GM19240 (cell line): ENCODE measurements at regions not wholly inside any gene's neighbourhood (a gene's known extent, or its start where the extent isn't known, plus 50 kb on each side); places are given as distances from the start of the nearest gene placed in this dataset.
"Not testable (repeated sequence)": the region's sequence is repeated elsewhere in the genome, so short reads cannot be mapped to it uniquely, and the experiment has no call there.

Experiments used
- DNase-seq: peaks from one replicate; pipeline ENCODE4 v3.0.0; 2011; ENCODE audit warnings: low spot score; ENCODE audit not compliant: insufficient read length

- DNase-seq = no peak
Observed at GRCh38 chr19:30842926-30843325, 470.7 kb downstream of the ZNF536 start.

GRCh38 chr19:30841934-30842333, 469.8 kb downstream of the ZNF536 start:
- no peak for DNase-seq

- no peak for DNase-seq
Observed at GRCh38 chr19:30830875-30831274, 458.7 kb downstream of the ZNF536 start.

GRCh38 chr19:30825505-30825904, 453.3 kb downstream of the ZNF536 start:
- not testable (repeated sequence) for DNase-seq

GRCh38 chr19:30824809-30825208, 452.6 kb downstream of the ZNF536 start:
- DNase-seq = no peak

GRCh38 chr19:30817965-30818567, 445.9 kb downstream of the ZNF536 start:
- DNase-seq = no peak

- DNase-seq = no peak
Observed at GRCh38 chr19:30817197-30817596, 445.0 kb downstream of the ZNF536 start.

- no peak for DNase-seq
Observed at GRCh38 chr19:30815889-30816580, 443.9 kb downstream of the ZNF536 start.

- DNase-seq = no peak
Observed at GRCh38 chr19:30812099-30812678, 440.0 kb downstream of the ZNF536 start.

GRCh38 chr19:30811397-30812098, 439.4 kb downstream of the ZNF536 start:
- DNase-seq = no peak

GRCh38 chr19:30810726-30811125, 438.5 kb downstream of the ZNF536 start:
- no peak for DNase-seq

GRCh38 chr19:30807278-30807677, 435.1 kb downstream of the ZNF536 start:
- DNase-seq = no peak

- no peak for DNase-seq
Observed at GRCh38 chr19:30806311-30806710, 434.1 kb downstream of the ZNF536 start.

- DNase-seq = no peak
Observed at GRCh38 chr19:30804751-30805150, 432.6 kb downstream of the ZNF536 start.

- not testable (repeated sequence) for DNase-seq
Observed at GRCh38 chr19:30804333-30804732, 432.1 kb downstream of the ZNF536 start.

GRCh38 chr19:30802424-30803013, 430.3 kb downstream of the ZNF536 start:
- no peak for DNase-seq

GRCh38 chr19:30799865-30800755, 427.9 kb downstream of the ZNF536 start:
- no peak for DNase-seq

GRCh38 chr19:30795727-30796126, 423.5 kb downstream of the ZNF536 start:
- DNase-seq = no peak

GRCh38 chr19:30792561-30793505, 420.6 kb downstream of the ZNF536 start:
- no peak for DNase-seq

- DNase-seq = no peak
Observed at GRCh38 chr19:30791088-30791487, 418.9 kb downstream of the ZNF536 start.
